SK-N-SH (cell line): ENCODE measurements at regions not wholly inside any gene's neighbourhood (a gene's known extent, or its start where the extent isn't known, plus 50 kb on each side); places are given as distances from the start of the nearest gene placed in this dataset.

ENCODE experiments used
- CTCF ChIA-PET: fragments of 300-600, 350-600 bp; formaldehyde crosslinking; extraction: SDS; loops from one replicate; lab custom pipeline; 2021; lab: Yijun Ruan, JAX
- POLR2A ChIA-PET: fragments of 350-600 bp; sonication (Branson Sonifier 250); formaldehyde crosslinking; extraction: SDS; loops from one replicate; lab custom pipeline; 2020; ENCODE audit warnings: antibody characterized with exemption, inconsistent platforms; lab: Yijun Ruan, JAX
- DNase-seq: peaks from one replicate; pipeline ENCODE4 v3.0.0; 2012
- H2AFZ ChIP-seq: fragments of 200-600 bp; sonication (generic); 2 replicates; pipeline ENCODE4 v1.8.1; 2016; ENCODE audit warnings: antibody characterized with exemption, mild to moderate bottlenecking, low read depth
- H3F3A ChIP-seq: fragments of 200-600 bp; sonication (generic); replicated peaks from 2 replicates; pipeline ENCODE3; 2016; ENCODE audit warnings: antibody characterized with exemption, mild to moderate bottlenecking; ENCODE audit not compliant: insufficient read depth
- H3K27ac ChIP-seq, 2 experiments: fragments of 200-500 bp in 1 of 2; fragments of 200-600 bp in 1 of 2; sonication (Bioruptor generic) in 1 of 2; sonication (generic), shearing (Covaris generic) in 1 of 2; 2 replicates each; pipeline versions ENCODE4 v1.5.1 to v1.6.1; 2014 to 2016; ENCODE audit warnings: low read depth in 2 of 2, inconsistent platforms in 1 of 2, low read length in 1 of 2, mild to moderate bottlenecking in 1 of 2, mixed read lengths in 1 of 2
- H3K27me3 ChIP-seq: fragments of 200-600 bp; sonication (generic), shearing (Covaris generic); 2 replicates; pipeline ENCODE4 v1.6.1; 2016; ENCODE audit warnings: mixed run types; ENCODE audit not compliant: insufficient read depth
- H3K36me3 ChIP-seq, 2 experiments: fragments of 200-500 bp in 1 of 2; fragments of 200-600 bp in 1 of 2; sonication (Bioruptor generic) in 1 of 2; sonication (generic) in 1 of 2; replicated peaks in 1 of 2; 2 replicates each; pipeline versions ENCODE3 to v1.5.1; 2014 to 2016; ENCODE audit warnings: low read length in 1 of 2, mild to moderate bottlenecking in 1 of 2; ENCODE audit not compliant: insufficient read depth in 2 of 2, control insufficient read depth in 1 of 2
- H3K4me1 ChIP-seq, 2 experiments: fragments of 200-500 bp in 1 of 2; fragments of 200-600 bp in 1 of 2; sonication (Bioruptor generic) in 1 of 2; sonication (generic), shearing (Covaris generic) in 1 of 2; 2 replicates each; pipeline versions ENCODE4 v1.5.1 to v1.6.1; 2014 to 2016; ENCODE audit warnings: low read depth in 1 of 2, low read length in 1 of 2, mixed run types in 1 of 2; ENCODE audit not compliant: insufficient read depth in 2 of 2, control insufficient read depth in 1 of 2
- H3K4me2 ChIP-seq: fragments of 200-600 bp; sonication (generic), shearing (Covaris generic); 2 replicates; pipeline ENCODE4 v1.6.1; 2017; ENCODE audit warnings: mixed run types
- H3K4me3 ChIP-seq, 2 experiments: fragments of 200-500 bp in 1 of 2; fragments of 200-600 bp in 1 of 2; sonication (Bioruptor generic) in 1 of 2; sonication (generic), shearing (Covaris generic) in 1 of 2; 2 replicates each; pipeline versions ENCODE4 v1.5.1 to v1.8.1; 2014 to 2016; ENCODE audit warnings: low read depth in 2 of 2, inconsistent platforms in 1 of 2, low read length in 1 of 2, mild to moderate bottlenecking in 1 of 2, mixed read lengths in 1 of 2, moderate library complexity in 1 of 2
- H3K79me2 ChIP-seq: fragments of 200-600 bp; sonication (generic); 2 replicates; pipeline ENCODE4 v1.8.1; 2017; ENCODE audit warnings: mild to moderate bottlenecking; ENCODE audit not compliant: insufficient read depth
- H3K9ac ChIP-seq: fragments of 200-600 bp; sonication (generic); 2 replicates; pipeline ENCODE4 v1.6.1; 2017; ENCODE audit warnings: mixed run types
- H3K9me2 ChIP-seq: fragments of 200-600 bp; sonication (generic); 2 replicates; pipeline ENCODE4 v1.6.1; 2017; ENCODE audit warnings: mixed run types
- H3K9me3 ChIP-seq: fragments of 200-600 bp; sonication (generic); 2 replicates; pipeline ENCODE4 v1.6.1; 2017; ENCODE audit warnings: mixed run types, mild to moderate bottlenecking, moderate library complexity
- H4K20me1 ChIP-seq: fragments of 200-600 bp; sonication (generic); 2 replicates; pipeline ENCODE4 v1.6.1; 2017; ENCODE audit warnings: mild to moderate bottlenecking, mixed run types; ENCODE audit not compliant: insufficient read depth
- CHD2 ChIP-seq: fragments of 150-350 bp; IDR thresholded peaks from 2 replicates; pipeline ENCODE4 v1.6.1; 2018; ENCODE audit warnings: low read length; ENCODE audit not compliant: partially characterized antibody
- ELF1 ChIP-seq: IDR thresholded peaks from 2 replicates; pipeline ENCODE4 v1.4.0; 2012
- EP300 ChIP-seq, 2 experiments: IDR thresholded peaks; 2 replicates each; pipeline versions ENCODE4 v1.4.0 to v1.6.1; 2012; ENCODE audit warnings: borderline replicate concordance in 1 of 2, low read depth in 1 of 2, low read length in 1 of 2
- EZH2phosphoT487 ChIP-seq: fragments of 200-600 bp; sonication (generic); IDR thresholded peaks from 2 replicates; pipeline ENCODE4 v1.6.1; 2017; ENCODE audit warnings: low read depth, mixed run types, mild to moderate bottlenecking, antibody characterized with exemption, moderate library complexity, borderline replicate concordance
- FOXJ3 ChIP-seq: sonication (generic); formaldehyde crosslinking; IDR thresholded peaks from 2 replicates; pipeline ENCODE4 v1.5.1; 2020; ENCODE audit warnings: mild to moderate bottlenecking, missing genetic modification reagents
- FOXM1 ChIP-seq: IDR thresholded peaks from 2 replicates; pipeline ENCODE4 v1.4.0; 2012; ENCODE audit warnings: low read depth, mild to moderate bottlenecking
- JUND ChIP-seq: IDR thresholded peaks from 2 replicates; pipeline ENCODE4 v1.4.0; 2012
- MXI1 ChIP-seq: IDR thresholded peaks from 2 replicates; pipeline ENCODE4 v1.6.1; 2012; ENCODE audit warnings: mild to moderate bottlenecking, low read depth, low read length, improper control_type of control experiment
- RCOR1 ChIP-seq: fragments of 150-350 bp; IDR thresholded peaks from 2 replicates; pipeline ENCODE4 v1.6.1; 2017; ENCODE audit warnings: antibody characterized with exemption, low read length
- RFX5 ChIP-seq: IDR thresholded peaks from 2 replicates; pipeline ENCODE4 v1.6.1; 2012; ENCODE audit warnings: mild to moderate bottlenecking, improper control_type of control experiment, low read length
- RXRA ChIP-seq: IDR thresholded peaks from 2 replicates; pipeline ENCODE4 v1.4.0; 2012; ENCODE audit warnings: low read depth, mild to moderate bottlenecking, borderline replicate concordance
- SIN3A ChIP-seq: IDR thresholded peaks from 2 replicates; pipeline ENCODE4 v1.6.1; 2012; ENCODE audit warnings: low read depth, mild to moderate bottlenecking, low read length, moderate library complexity, borderline replicate concordance
- TCF12 ChIP-seq: IDR thresholded peaks from 2 replicates; pipeline ENCODE4 v1.4.0; 2012
- TEAD4 ChIP-seq: IDR thresholded peaks from 2 replicates; pipeline ENCODE4 v1.4.0; 2012; ENCODE audit warnings: mild to moderate bottlenecking, borderline replicate concordance; ENCODE audit not compliant: insufficient read depth
- WGBS: methylation state at CpG from one replicate; pipeline ENCODE4 v1.1.6; 2017; ENCODE audit warnings: low lambda C conversion rate; 5-methylcytosine and 5-hydroxymethylcytosine counted together
- TF ChIP-seq, protein P1 (sequence below): IDR thresholded peaks from 2 replicates; pipeline ENCODE4 v1.4.0; 2012; ENCODE audit warnings: low read depth, borderline replicate concordance
- TF ChIP-seq, protein P2 (sequence below): fragments of 150-350 bp; IDR thresholded peaks from 2 replicates; pipeline ENCODE4 v1.6.1; 2016; ENCODE audit warnings: mild to moderate bottlenecking, low read depth, low read length
- TF ChIP-seq, protein P3 (sequence below): fragments of 150-350 bp; IDR thresholded peaks from 2 replicates; pipeline ENCODE4 v1.6.1; 2017; ENCODE audit warnings: antibody characterized with exemption, low read length, low read depth, borderline replicate concordance
- TF ChIP-seq, protein P4 (sequence below): IDR thresholded peaks from 2 replicates; pipeline ENCODE4; 2012

DNA sequence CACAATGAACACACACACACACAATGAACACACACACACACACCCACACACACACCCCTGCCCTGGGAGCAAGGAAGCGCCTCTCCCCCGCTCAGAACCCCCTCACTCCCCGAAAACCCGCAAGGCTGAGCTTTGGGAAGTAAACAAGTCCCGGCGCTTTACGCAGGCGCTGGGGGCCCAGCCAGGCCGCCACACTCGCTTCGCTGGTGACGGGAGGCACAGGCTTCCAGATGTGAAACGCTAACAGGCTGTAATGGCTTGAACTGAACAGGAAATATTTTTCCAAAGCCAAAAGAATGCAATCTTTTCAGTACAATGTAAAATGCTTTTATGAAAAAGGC, 122.7 kb upstream of the IGF1R start:
- 81% methylated on average over 12 of the region's 13 CpGs for WGBS
- no peak overlapping the region for H3K9ac ChIP-seq
- H2AFZ ChIP-seq = no peak overlapping the region
- POLR2A ChIA-PET = no interaction called here
- H3F3A ChIP-seq = no peaks in the 10 kb centered on the region
- H3K4me3 ChIP-seq = no peak overlapping the region
- no peak overlapping the region for H3K27ac ChIP-seq
- peaks cover 19% of the 10 kb centered on the region; the same call in 1 of the 2 replicates for H3K27me3 ChIP-seq
- H3K9me2 ChIP-seq = no peaks in the 10 kb centered on the region
- H3K79me2 ChIP-seq = no peaks in the 10 kb centered on the region
- no peaks in the 10 kb centered on the region for H3K9me3 ChIP-seq
- H4K20me1 ChIP-seq = no peaks in the 10 kb centered on the region
- no peaks in the 10 kb centered on the region for H3K36me3 ChIP-seq
- TF ChIP-seq SIN3A (no peak), MXI1 (no peak), ELF1 (no peak), RXRA (no peak)
- no peak for DNase-seq
- no peak overlapping the region for H3K4me2 ChIP-seq
- no peaks in the 10 kb centered on the region for H3K4me1 ChIP-seq
- CTCF ChIA-PET = interaction anchor here (1.1 kb wide), 2 partner anchors 43 to 379 kb away, joined by 3 read pairs; no protein-coding TSS in a partner anchor

DNA sequence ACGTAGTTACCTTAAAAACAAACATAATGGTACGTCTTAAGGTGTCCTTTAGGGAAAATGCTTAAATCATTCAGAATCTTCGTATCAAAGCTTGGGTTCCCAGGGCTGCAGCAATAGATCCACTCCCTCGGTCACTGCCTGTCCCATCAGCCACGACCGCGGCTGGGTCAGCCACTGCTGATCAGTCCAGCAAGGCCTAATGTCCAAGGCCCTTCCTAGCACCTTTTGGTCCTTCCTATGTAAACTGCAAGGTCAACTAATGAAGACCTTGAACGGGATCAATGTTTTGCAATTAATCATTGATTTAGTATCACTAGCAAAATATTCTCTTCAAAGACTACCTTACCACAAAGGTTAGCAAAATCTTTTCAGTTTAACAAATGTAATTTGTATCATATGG, 122.2 kb upstream of the IGF1R start:
- Histone ChIP-seq H3K9me3 (no peaks in the 10 kb centered on the region), H2AFZ (no peak overlapping the region)

More for the DNA sequence above, 122.2 kb upstream of the IGF1R start:
- no peaks in the 10 kb centered on the region for H4K20me1 ChIP-seq
- H3K4me1 ChIP-seq = no peaks in the 10 kb centered on the region
- H3K27me3 ChIP-seq = peaks cover 19% of the 10 kb centered on the region; the same call in 1 of the 2 replicates
- 78% methylated on average over 8 of the region's 8 CpGs for WGBS
- TF ChIP-seq RCOR1 = no peak
- TF ChIP-seq, protein P1, sequence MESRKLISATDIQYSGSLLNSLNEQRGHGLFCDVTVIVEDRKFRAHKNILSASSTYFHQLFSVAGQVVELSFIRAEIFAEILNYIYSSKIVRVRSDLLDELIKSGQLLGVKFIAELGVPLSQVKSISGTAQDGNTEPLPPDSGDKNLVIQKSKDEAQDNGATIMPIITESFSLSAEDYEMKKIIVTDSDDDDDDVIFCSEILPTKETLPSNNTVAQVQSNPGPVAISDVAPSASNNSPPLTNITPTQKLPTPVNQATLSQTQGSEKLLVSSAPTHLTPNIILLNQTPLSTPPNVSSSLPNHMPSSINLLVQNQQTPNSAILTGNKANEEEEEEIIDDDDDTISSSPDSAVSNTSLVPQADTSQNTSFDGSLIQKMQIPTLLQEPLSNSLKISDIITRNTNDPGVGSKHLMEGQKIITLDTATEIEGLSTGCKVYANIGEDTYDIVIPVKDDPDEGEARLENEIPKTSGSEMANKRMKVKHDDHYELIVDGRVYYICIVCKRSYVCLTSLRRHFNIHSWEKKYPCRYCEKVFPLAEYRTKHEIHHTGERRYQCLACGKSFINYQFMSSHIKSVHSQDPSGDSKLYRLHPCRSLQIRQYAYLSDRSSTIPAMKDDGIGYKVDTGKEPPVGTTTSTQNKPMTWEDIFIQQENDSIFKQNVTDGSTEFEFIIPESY = no peak
- TF ChIP-seq, protein P2, sequence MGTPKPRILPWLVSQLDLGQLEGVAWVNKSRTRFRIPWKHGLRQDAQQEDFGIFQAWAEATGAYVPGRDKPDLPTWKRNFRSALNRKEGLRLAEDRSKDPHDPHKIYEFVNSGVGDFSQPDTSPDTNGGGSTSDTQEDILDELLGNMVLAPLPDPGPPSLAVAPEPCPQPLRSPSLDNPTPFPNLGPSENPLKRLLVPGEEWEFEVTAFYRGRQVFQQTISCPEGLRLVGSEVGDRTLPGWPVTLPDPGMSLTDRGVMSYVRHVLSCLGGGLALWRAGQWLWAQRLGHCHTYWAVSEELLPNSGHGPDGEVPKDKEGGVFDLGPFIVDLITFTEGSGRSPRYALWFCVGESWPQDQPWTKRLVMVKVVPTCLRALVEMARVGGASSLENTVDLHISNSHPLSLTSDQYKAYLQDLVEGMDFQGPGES = no peak
- no peak for TF ChIP-seq FOXJ3 (CRISPR knock-in tag)
- TF ChIP-seq TCF12 = no peak
- TF ChIP-seq, protein P3, sequence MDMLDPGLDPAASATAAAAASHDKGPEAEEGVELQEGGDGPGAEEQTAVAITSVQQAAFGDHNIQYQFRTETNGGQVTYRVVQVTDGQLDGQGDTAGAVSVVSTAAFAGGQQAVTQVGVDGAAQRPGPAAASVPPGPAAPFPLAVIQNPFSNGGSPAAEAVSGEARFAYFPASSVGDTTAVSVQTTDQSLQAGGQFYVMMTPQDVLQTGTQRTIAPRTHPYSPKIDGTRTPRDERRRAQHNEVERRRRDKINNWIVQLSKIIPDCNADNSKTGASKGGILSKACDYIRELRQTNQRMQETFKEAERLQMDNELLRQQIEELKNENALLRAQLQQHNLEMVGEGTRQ = no peak
- TF ChIP-seq TEAD4 = no peak
- no peak for TF ChIP-seq EZH2phosphoT487
- TF ChIP-seq, protein P4, sequence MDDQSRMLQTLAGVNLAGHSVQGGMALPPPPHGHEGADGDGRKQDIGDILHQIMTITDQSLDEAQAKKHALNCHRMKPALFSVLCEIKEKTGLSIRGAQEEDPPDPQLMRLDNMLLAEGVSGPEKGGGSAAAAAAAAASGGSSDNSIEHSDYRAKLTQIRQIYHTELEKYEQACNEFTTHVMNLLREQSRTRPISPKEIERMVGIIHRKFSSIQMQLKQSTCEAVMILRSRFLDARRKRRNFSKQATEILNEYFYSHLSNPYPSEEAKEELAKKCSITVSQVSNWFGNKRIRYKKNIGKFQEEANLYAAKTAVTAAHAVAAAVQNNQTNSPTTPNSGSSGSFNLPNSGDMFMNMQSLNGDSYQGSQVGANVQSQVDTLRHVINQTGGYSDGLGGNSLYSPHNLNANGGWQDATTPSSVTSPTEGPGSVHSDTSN = no peak
- no peak for TF ChIP-seq EP300 (IDR thresholded peaks at IDR 0.05; ENCODE audit: borderline replicate concordance in 1 of 2, low read depth in 1 of 2, low read length in 1 of 2)
- TF ChIP-seq RFX5 = no peak
- TF ChIP-seq CHD2 = no peak
- no peak for TF ChIP-seq FOXM1
- TF ChIP-seq SIN3A = no peak
- no peak for TF ChIP-seq JUND
- no peak overlapping the region for H3K27ac ChIP-seq
- no peak for DNase-seq
- ChIA-PET POLR2A (no interaction called here), CTCF (interaction anchor here (1.3 kb wide), 1 partner anchor 378 kb away, joined by 3 read pairs; no protein-coding TSS in a partner anchor)
- H3F3A ChIP-seq = no peaks in the 10 kb centered on the region
- no peak overlapping the region for H3K9ac ChIP-seq
- H3K9me2 ChIP-seq = no peaks in the 10 kb centered on the region
- H3K79me2 ChIP-seq = no peaks in the 10 kb centered on the region
- no peak overlapping the region for H3K4me3 ChIP-seq
- no peaks in the 10 kb centered on the region for H3K36me3 ChIP-seq
- H3K4me2 ChIP-seq = no peak overlapping the region
